ENCODE measurements at regions not wholly inside any gene's neighbourhood (a gene's known extent, or its start where the extent isn't known, plus 50 kb on each side); places are given as distances from the start of the nearest gene placed in this dataset.
"Not testable (repeated sequence)": the region's sequence is repeated elsewhere in the genome, so short reads cannot be mapped to it uniquely, and the experiment has no call there.

GRCh38 chr1:196030455-196030854, 577.8 kb downstream of the KCNT2 start:
- no peak for TF ChIP-seq CTCF (IDR thresholded peaks at IDR 0.05; ENCODE audit: unreplicated experiment in 3 of 3)
- peaks cover 27% of the 10 kb centered on the region for H3K27me3 Mint-ChIP-seq (ENCODE audit: low read depth)
- H3K4me3 Mint-ChIP-seq = no peak overlapping the region
- H3K27ac Mint-ChIP-seq = no peak overlapping the region
- no peaks in the 10 kb centered on the region for H3K9me3 Mint-ChIP-seq
- H3K4me1 Mint-ChIP-seq = no peaks in the 10 kb centered on the region
- H3K36me3 Mint-ChIP-seq (ENCODE audit: low read depth) = no peaks in the 10 kb centered on the region

GRCh38 chr1:196029410-196029809, 578.8 kb downstream of the KCNT2 start:
- peaks cover 27% of the 10 kb centered on the region for H3K27me3 Mint-ChIP-seq (ENCODE audit: low read depth)
- no peak overlapping the region for H3K27ac Mint-ChIP-seq
- no peaks in the 10 kb centered on the region for H3K36me3 Mint-ChIP-seq (ENCODE audit: low read depth)
- no peak for TF ChIP-seq CTCF (IDR thresholded peaks at IDR 0.05; ENCODE audit: unreplicated experiment in 3 of 3)
- H3K9me3 Mint-ChIP-seq = no peaks in the 10 kb centered on the region
- H3K4me3 Mint-ChIP-seq = no peak overlapping the region
- no peaks in the 10 kb centered on the region for H3K4me1 Mint-ChIP-seq

- H3K4me1 Mint-ChIP-seq = peaks cover 5% of the 10 kb centered on the region
- no peak overlapping the region for H3K27ac Mint-ChIP-seq
- no peaks in the 10 kb centered on the region for H3K9me3 Mint-ChIP-seq
- H3K27me3 Mint-ChIP-seq (ENCODE audit: low read depth) = peaks cover 29% of the 10 kb centered on the region
- H3K36me3 Mint-ChIP-seq (ENCODE audit: low read depth) = no peaks in the 10 kb centered on the region
- TF ChIP-seq CTCF (IDR thresholded peaks at IDR 0.05; ENCODE audit: unreplicated experiment in 3 of 3) = no peak
- H3K4me3 Mint-ChIP-seq = no peak overlapping the region
These were observed 581.1 kb downstream of the KCNT2 start for GRCh38 chr1:196027127-196027526.

- H3K27me3 Mint-ChIP-seq (ENCODE audit: low read depth) = peaks cover 11% of the 10 kb centered on the region
- H3K4me3 Mint-ChIP-seq; H3K4me1 Mint-ChIP-seq; H3K36me3 Mint-ChIP-seq (ENCODE audit: low read depth); H3K9me3 Mint-ChIP-seq; H3K27ac Mint-ChIP-seq: not testable (repeated sequence)
These were observed 587.1 kb downstream of the KCNT2 start for GRCh38 chr1:196021174-196021573.

- no peaks in the 10 kb centered on the region for H3K9me3 Mint-ChIP-seq
- peaks cover 2% of the 10 kb centered on the region for H3K27me3 Mint-ChIP-seq (ENCODE audit: low read depth)
- H3K4me3 Mint-ChIP-seq = no peak overlapping the region
- no peak for TF ChIP-seq CTCF (IDR thresholded peaks at IDR 0.05; ENCODE audit: unreplicated experiment in 3 of 3)
- no peaks in the 10 kb centered on the region for H3K36me3 Mint-ChIP-seq (ENCODE audit: low read depth)
- no peaks in the 10 kb centered on the region for H3K4me1 Mint-ChIP-seq
- H3K27ac Mint-ChIP-seq = no peak overlapping the region
These were observed 598.9 kb downstream of the KCNT2 start for GRCh38 chr1:196009362-196009761.

- H3K27me3 Mint-ChIP-seq (ENCODE audit: low read depth) = peaks cover 7% of the 10 kb centered on the region
- no peak overlapping the region for H3K27ac Mint-ChIP-seq
- H3K9me3 Mint-ChIP-seq = no peaks in the 10 kb centered on the region
- no peak overlapping the region for H3K4me3 Mint-ChIP-seq
- no peak for TF ChIP-seq CTCF (IDR thresholded peaks at IDR 0.05; ENCODE audit: unreplicated experiment in 3 of 3)
- H3K4me1 Mint-ChIP-seq = no peaks in the 10 kb centered on the region
- H3K36me3 Mint-ChIP-seq (ENCODE audit: low read depth) = no peaks in the 10 kb centered on the region
These were observed 600.5 kb downstream of the KCNT2 start for GRCh38 chr1:196007763-196008162.
